Type B pancreatic cell (in vitro differentiated cells): ENCODE measurements at regions not wholly inside any gene's neighbourhood (a gene's known extent, or its start where the extent isn't known, plus 50 kb on each side); places are given as distances from the start of the nearest gene placed in this dataset.

Source experiments
- DNase-seq: peaks from one replicate; pipeline ENCODE4 v3.0.0; 2021; ENCODE audit warnings: mixed read lengths; ENCODE audit not compliant: unreplicated experiment; ENCODE audit errors: extremely low spot score
- H3K27ac Mint-ChIP-seq: 2 replicates; pipeline ENCODE4 v1.8.0; 2021; ENCODE audit warnings: mild to moderate bottlenecking, mixed read lengths
- H3K27me3 Mint-ChIP-seq: 2 replicates; pipeline ENCODE4 v1.8.0; 2021; ENCODE audit warnings: mixed read lengths
- H3K36me3 Mint-ChIP-seq: 2 replicates; pipeline ENCODE4 v1.8.0; 2021; ENCODE audit warnings: mixed read lengths
- H3K4me1 Mint-ChIP-seq: one replicate; pipeline ENCODE4 v1.8.0; 2021; ENCODE audit warnings: mixed read lengths; ENCODE audit not compliant: unreplicated experiment
- H3K4me3 Mint-ChIP-seq: 2 replicates; pipeline ENCODE4 v1.8.0; 2021; ENCODE audit warnings: mild to moderate bottlenecking, mixed read lengths
- H3K9me3 Mint-ChIP-seq: 2 replicates; pipeline ENCODE4 v1.8.0; 2021; ENCODE audit warnings: mixed read lengths
- TF ChIP-seq, protein P1 (sequence below): fragments of 200-600 bp; sonication (generic); conservative IDR thresholded peaks from 2 replicates; pipeline ENCODE4 v1.5.0; 2021; ENCODE audit warnings: antibody characterized with exemption, mild to moderate bottlenecking

DNA sequence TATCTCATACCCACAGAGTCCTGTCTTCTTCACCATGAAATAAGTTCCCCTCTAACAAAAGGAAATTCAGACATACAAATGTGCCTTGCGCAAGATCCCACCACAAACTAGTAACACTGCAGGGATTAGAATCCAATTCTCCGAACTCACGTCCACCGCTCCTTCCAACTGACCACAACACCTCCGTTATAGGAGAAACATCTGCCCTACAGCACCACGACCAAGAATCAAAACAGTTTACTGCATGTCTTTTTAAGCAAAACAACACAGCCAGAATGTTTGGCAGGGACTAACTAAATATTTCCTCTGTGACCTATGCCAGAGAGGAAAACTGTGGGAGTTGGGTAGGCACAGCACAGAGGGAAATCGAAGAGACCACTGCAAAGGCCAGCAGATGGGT, 72.7 kb upstream of the AKIP1 start:
- H3K27ac Mint-ChIP-seq, result no peak overlapping the region
- H3K36me3 Mint-ChIP-seq, result peaks cover 4% of the 10 kb centered on the region
- no peak overlapping the region for H3K4me3 Mint-ChIP-seq
- H3K27me3 Mint-ChIP-seq, result no peaks in the 10 kb centered on the region
- no peaks in the 10 kb centered on the region for H3K9me3 Mint-ChIP-seq
- no peak for DNase-seq
- peaks cover 25% of the 10 kb centered on the region for H3K4me1 Mint-ChIP-seq
- TF ChIP-seq, protein P1, sequence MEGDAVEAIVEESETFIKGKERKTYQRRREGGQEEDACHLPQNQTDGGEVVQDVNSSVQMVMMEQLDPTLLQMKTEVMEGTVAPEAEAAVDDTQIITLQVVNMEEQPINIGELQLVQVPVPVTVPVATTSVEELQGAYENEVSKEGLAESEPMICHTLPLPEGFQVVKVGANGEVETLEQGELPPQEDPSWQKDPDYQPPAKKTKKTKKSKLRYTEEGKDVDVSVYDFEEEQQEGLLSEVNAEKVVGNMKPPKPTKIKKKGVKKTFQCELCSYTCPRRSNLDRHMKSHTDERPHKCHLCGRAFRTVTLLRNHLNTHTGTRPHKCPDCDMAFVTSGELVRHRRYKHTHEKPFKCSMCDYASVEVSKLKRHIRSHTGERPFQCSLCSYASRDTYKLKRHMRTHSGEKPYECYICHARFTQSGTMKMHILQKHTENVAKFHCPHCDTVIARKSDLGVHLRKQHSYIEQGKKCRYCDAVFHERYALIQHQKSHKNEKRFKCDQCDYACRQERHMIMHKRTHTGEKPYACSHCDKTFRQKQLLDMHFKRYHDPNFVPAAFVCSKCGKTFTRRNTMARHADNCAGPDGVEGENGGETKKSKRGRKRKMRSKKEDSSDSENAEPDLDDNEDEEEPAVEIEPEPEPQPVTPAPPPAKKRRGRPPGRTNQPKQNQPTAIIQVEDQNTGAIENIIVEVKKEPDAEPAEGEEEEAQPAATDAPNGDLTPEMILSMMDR, result no peak

DNA sequence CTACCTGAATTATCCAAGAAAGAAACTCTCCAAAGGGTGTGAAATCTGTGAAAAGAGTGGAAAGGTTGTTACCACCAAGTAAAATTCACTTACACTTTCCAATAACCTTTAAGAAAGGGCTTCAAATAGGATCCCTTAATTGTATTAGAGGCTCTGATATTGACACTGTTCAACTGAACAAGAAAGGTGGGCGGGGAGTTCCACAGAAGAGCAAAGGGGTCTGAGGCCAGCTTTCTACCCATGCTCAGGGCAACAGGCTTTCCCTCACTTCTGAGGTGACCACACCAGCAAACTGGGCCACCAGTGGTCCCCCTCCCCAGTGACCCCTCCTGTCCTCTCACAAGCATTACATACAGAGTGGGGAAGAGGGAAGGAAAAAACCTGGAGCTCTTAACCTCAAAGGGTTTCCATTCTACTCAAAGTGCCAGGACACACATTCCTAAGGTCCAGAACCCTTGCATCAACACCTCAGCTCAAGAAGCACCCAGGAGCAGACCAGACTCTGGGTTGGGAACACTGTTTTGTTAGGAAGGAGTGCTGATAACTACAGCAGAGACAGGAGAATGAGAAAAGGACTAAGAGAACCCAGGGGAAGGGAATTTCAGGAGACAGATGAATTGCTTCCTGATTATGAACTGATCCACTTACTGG, 71.6 kb upstream of the AKIP1 start:
- Mint-ChIP-seq H3K9me3 (no peaks in the 10 kb centered on the region), H3K36me3 (peaks cover 4% of the 10 kb centered on the region), H3K27ac (peak overlapping the region; percentile 70), H3K4me1 (peaks cover 31% of the 10 kb centered on the region), H3K4me3 (peak overlapping the region; percentile 61), H3K27me3 (no peaks in the 10 kb centered on the region)
- TF ChIP-seq, protein P1, result no peak
- no peak for DNase-seq

DNA sequence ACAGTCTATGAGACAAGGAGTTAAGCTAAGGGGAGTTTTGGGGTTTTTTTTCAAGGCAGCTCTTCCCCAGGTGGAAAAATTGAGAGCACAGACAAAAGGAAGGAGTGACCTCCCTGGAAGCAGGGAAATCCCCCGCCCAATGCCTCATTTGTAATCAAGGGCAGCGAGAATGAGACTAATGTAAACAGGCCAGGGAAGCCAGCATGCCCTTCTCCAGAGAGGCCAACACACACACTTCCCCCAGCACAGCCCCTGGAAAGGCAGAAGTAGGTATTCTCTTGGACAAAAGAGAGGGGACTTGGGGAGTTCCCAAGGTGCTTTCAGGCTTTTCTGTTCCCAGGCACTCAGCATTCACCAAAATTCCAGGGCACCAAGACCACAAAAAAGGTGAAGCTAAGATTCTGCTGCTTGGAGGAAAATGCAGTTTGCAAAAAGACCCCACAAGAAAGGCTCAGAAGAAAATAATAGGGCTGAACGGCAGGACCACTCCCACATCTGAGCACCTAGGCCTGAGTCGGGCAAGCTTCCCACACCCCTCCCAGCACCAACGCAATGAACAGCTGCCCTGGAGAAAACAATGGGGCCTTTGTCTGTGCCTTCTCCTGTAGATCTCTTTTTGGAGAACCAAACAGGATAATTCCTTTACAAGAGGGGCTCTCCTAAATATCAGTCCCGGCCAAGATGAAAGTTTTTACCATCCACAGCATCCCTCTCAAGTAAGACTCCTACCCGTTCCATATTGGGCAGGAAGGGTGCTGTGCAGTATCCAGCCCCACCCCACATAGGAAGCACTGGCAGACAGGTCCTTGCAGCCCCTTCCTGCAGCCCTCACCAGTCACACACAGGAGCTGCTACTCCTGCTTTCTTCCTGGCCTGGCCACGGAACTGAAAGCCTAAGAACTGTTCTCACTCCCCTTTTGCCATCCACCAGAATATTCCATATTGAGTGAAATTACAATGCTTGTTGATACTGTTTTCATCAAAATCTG, 70.7 kb upstream of the AKIP1 start:
- TF ChIP-seq, protein P1, result no peak

DNA sequence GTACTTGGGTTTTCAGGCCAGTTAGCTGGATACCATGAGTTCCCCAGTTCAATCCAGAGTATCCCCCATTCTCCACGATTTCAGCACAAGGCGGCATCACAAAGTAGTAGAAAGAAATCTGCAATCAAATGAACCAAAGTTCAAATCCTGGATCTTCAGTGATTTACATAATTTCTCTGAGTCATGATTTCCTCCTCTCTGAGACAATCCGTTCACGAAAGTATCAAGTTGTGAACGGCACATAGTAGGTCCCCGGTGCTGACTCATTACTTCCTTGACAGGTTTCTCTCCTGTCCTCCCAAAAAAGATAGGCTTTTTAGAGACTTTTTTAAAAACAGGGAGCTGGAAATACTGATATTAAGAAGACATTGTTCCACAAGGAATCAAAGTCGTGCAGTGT, 69.1 kb upstream of the AKIP1 start:
- Mint-ChIP-seq H3K27me3 (no peaks in the 10 kb centered on the region), H3K4me1 (peaks cover 31% of the 10 kb centered on the region), H3K27ac (no peak overlapping the region), H3K9me3 (no peaks in the 10 kb centered on the region), H3K36me3 (peaks cover 4% of the 10 kb centered on the region), H3K4me3 (no peak overlapping the region)
- TF ChIP-seq, protein P1, result no peak
- no peak for DNase-seq

More for the DNA sequence above, 70.7 kb upstream of the AKIP1 start:
- Mint-ChIP-seq H3K27me3 (no peaks in the 10 kb centered on the region), H3K36me3 (peaks cover 4% of the 10 kb centered on the region), H3K9me3 (no peaks in the 10 kb centered on the region), H3K4me3 (peak overlapping the region; percentile 61), H3K4me1 (peaks cover 31% of the 10 kb centered on the region), H3K27ac (peak overlapping the region; percentile 70)
- DNase-seq, result no peak

DNA sequence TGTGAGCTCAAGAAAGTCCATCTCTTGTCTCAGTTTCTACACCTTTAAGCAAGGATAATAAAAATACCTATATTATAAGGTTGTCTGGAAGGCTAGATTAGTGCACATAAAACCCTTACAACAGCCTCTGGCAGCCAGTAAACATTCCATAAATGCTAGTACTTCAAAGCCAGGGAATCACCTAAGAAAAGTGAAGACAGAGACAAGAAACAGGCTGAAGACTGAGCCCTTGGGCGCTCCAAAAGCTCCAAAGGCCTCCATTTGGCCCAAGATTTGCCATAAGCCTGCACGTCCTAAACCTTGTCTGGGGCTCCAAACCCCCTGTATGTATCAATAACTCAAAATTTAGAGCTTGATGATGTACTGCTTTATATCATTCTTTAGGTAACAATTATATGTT, 52.2 kb upstream of the AKIP1 start:
- Mint-ChIP-seq H3K27ac (no peak overlapping the region), H3K9me3 (peaks cover 6% of the 10 kb centered on the region), H3K4me3 (no peak overlapping the region), H3K4me1 (peaks cover 6% of the 10 kb centered on the region), H3K36me3 (peaks cover 8% of the 10 kb centered on the region), H3K27me3 (no peaks in the 10 kb centered on the region)
- DNase-seq, result no peak
- TF ChIP-seq, protein P1, result no peak
